Gastroesophageal sphincter (tissue), 4 donors: ENCODE measurements at regions not wholly inside any gene's neighbourhood (a gene's known extent, or its start where the extent isn't known, plus 50 kb on each side); places are given as distances from the start of the nearest gene placed in this dataset.

Source experiments
- ATAC-seq: fragments of 150-250 bp; one replicate; pipeline ENCODE4 v1.9.1; 2016; ENCODE audit warnings: mild to moderate bottlenecking, moderate library complexity
- H3K27ac ChIP-seq, 4 donors: fragments of 200-600 bp; sonication (generic) in 3 of 4; 1 replicate in 3 of 4; 2 replicates in 1 of 4; pipeline ENCODE4 v1.5.1; 2016 to 2019
- H3K27me3 ChIP-seq: fragments of 200-600 bp; sonication (generic); one replicate; pipeline ENCODE4 v1.5.1; 2019
- H3K36me3 ChIP-seq, 2 donors: fragments of 200-600 bp; sonication (generic); one replicate each; pipeline ENCODE4 v1.5.1; 2019; ENCODE audit warnings: control low read depth in 1 of 2
- H3K4me1 ChIP-seq, 3 donors: fragments of 200-600 bp; sonication (generic); 1 replicate in 2 of 3; 2 replicates in 1 of 3; pipeline ENCODE4 v1.5.1; 2016 to 2019; ENCODE audit warnings: control low read depth in 2 of 3
- H3K4me3 ChIP-seq, 2 donors: fragments of 200-600 bp; sonication (generic); one replicate each; pipeline ENCODE4 v1.5.1; 2019; ENCODE audit warnings: mild to moderate bottlenecking in 1 of 2, moderate library complexity in 1 of 2
- H3K9me3 ChIP-seq, 3 donors: fragments of 200-600 bp; sonication (generic); one replicate each; pipeline ENCODE4 v1.5.1; 2017 to 2019; ENCODE audit warnings: control low read depth in 2 of 3
- EP300 ChIP-seq: sonication (generic); formaldehyde crosslinking; IDR thresholded peaks from one replicate; pipeline ENCODE4 v1.6.1; 2017; ENCODE audit warnings: antibody characterized with exemption, mild to moderate bottlenecking
- POLR2A ChIP-seq, 2 donors: fragments of 450-650 bp; IDR thresholded peaks; one replicate each; pipeline ENCODE4 v1.6.1; 2017; ENCODE audit warnings: antibody characterized with exemption in 2 of 2, mild to moderate bottlenecking in 2 of 2, moderate library complexity in 1 of 2
- POLR2AphosphoS5 ChIP-seq: sonication (generic); formaldehyde crosslinking; IDR thresholded peaks from one replicate; pipeline ENCODE4 v1.6.1; 2017; ENCODE audit warnings: antibody characterized with exemption
- WGBS, 2 donors: methylation state at CpG; one replicate each; pipeline ENCODE4 v1.1.5; 2018; ENCODE audit warnings: low coverage in 1 of 2; 5-methylcytosine and 5-hydroxymethylcytosine counted together
- TF ChIP-seq, protein P1 (sequence below), 4 experiments: fragments of 200-600 bp in 2 of 4; fragments of 450-650 bp in 2 of 4; sonication (generic) in 1 of 4; IDR thresholded peaks; one replicate each; pipeline ENCODE4 v1.5.1; 2017 to 2019; ENCODE audit warnings: antibody characterized with exemption in 4 of 4, mild to moderate bottlenecking in 2 of 4, moderate library complexity in 2 of 4

DNA sequence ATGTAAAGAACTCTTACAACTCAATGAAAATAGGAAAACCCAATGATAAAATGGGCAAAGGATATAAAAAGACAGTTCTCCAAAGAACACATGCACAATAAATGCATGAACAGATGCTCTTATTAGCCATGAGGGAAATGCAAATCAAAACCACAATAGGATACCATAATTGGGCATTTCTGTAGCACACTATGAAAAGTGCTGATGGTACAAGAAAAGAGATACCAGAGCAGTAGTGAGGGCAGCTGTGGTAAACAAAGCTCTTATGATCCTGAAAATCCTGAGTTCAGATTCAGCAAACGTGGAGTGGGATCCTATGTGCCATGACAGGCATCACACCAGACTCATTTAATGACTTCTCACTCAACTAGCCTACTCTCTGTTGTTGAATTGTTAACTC is 96.7 kb upstream of the SLC25A13 start:
- ATAC-seq: no peak
- no peak for TF ChIP-seq POLR2AphosphoS5
- TF ChIP-seq POLR2A (IDR thresholded peaks at IDR 0.05): no peak
- TF ChIP-seq, protein P1, sequence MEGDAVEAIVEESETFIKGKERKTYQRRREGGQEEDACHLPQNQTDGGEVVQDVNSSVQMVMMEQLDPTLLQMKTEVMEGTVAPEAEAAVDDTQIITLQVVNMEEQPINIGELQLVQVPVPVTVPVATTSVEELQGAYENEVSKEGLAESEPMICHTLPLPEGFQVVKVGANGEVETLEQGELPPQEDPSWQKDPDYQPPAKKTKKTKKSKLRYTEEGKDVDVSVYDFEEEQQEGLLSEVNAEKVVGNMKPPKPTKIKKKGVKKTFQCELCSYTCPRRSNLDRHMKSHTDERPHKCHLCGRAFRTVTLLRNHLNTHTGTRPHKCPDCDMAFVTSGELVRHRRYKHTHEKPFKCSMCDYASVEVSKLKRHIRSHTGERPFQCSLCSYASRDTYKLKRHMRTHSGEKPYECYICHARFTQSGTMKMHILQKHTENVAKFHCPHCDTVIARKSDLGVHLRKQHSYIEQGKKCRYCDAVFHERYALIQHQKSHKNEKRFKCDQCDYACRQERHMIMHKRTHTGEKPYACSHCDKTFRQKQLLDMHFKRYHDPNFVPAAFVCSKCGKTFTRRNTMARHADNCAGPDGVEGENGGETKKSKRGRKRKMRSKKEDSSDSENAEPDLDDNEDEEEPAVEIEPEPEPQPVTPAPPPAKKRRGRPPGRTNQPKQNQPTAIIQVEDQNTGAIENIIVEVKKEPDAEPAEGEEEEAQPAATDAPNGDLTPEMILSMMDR (IDR thresholded peaks at IDR 0.05): no peak
- TF ChIP-seq EP300: no peak

DNA sequence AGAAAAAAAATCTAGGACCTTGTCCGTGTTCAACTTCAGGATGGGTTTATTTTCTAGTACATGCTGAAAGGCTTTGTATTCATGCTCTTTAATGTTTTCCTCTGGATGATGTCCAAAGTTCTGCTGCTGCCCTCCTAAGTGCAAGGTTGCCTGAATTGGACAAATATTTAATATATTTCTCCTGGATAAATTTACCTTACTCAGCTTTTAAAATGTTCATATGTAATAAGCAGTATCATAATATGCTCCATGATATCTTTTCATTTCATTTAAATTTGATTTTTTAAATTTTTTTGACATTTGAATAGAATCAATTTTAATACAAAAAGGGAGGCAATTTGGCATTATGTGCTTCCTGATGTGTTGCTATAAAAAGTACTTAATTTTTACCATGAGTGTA is 95.9 kb upstream of the SLC25A13 start:
- Histone ChIP-seq H3K4me1 (no peaks in the 10 kb centered on the region), H3K9me3 (no peaks in the 10 kb centered on the region), H3K4me3 (no peak overlapping the region), H3K27ac (no peak overlapping the region), H3K27me3 (no peaks in the 10 kb centered on the region), H3K36me3 (no peaks in the 10 kb centered on the region)
- no peak for ATAC-seq
- 41 to 71% methylated on average over 1 of the region's 1 CpG for WGBS, 2 donors
- TF ChIP-seq POLR2AphosphoS5 (no peak), POLR2A (IDR thresholded peaks at IDR 0.05) (no peak), EP300 (no peak)
- TF ChIP-seq, protein P1 (IDR thresholded peaks at IDR 0.05): no peak

More for the DNA sequence above, 96.7 kb upstream of the SLC25A13 start:
- no peaks in the 10 kb centered on the region for H3K27me3 ChIP-seq
- 75% methylated on average over 1 of the region's 1 CpG; no CpG with 5 or more reads in 1 of the 2 donors for WGBS, 2 donors
- no peaks in the 10 kb centered on the region for H3K4me1 ChIP-seq
- H3K4me3 ChIP-seq: no peak overlapping the region
- H3K27ac ChIP-seq: no peak overlapping the region
- no peaks in the 10 kb centered on the region for H3K36me3 ChIP-seq
- H3K9me3 ChIP-seq: no peaks in the 10 kb centered on the region

DNA sequence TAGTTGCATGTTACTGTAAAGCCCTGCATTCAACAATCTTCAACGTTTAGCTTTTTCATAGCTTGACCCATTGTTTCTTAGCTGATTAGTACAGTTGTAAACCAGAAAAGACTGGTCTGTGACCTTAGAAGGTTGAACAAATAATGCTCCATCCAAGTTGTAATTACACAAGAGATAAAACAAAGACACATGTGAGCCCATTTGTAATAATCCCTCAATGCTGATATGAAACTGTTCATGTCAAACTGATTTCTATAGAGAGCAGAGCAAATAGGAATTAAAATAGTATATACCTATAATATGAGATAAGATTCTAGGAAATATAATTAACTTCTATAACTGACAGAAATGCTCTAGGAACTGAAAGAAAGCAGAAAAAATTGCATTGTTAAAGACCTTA is 94.7 kb upstream of the SLC25A13 start:
- Histone ChIP-seq H3K36me3 (no peaks in the 10 kb centered on the region), H3K4me1 (no peaks in the 10 kb centered on the region), H3K27ac (no peak overlapping the region), H3K4me3 (no peak overlapping the region), H3K9me3 (no peaks in the 10 kb centered on the region), H3K27me3 (no peaks in the 10 kb centered on the region)
- TF ChIP-seq EP300 (no peak), POLR2AphosphoS5 (no peak), POLR2A (IDR thresholded peaks at IDR 0.05) (no peak)
- TF ChIP-seq, protein P1 (IDR thresholded peaks at IDR 0.05): no peak
- ATAC-seq: no peak
- WGBS, 2 donors: 25 to 67% methylated on average over 1 of the region's 1 CpG

DNA sequence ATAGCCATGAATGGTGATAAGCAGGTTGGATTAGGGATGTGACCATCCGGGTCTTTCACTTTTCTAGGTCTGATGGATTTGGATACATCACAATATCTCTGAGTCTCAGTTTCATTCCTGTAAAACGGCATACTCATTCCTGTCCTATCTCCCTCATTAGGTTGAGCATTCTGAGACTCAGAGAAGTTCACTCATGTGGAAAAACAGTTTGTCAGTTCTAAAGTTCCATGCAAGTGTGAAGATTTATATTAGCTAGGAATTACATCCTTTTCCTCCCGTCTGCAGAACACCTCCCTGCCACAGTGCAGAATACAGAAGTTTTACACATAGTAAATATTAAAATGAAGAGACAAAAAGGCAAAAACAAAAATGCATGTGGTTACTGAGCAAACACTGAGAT is 94.2 kb upstream of the SLC25A13 start:
- ATAC-seq: no peak
- 18 to 52% methylated on average over 3 of the region's 3 CpGs for WGBS, 2 donors
- no peaks in the 10 kb centered on the region for H3K9me3 ChIP-seq
- no peak for TF ChIP-seq EP300
- no peak for TF ChIP-seq POLR2AphosphoS5
- no peak for TF ChIP-seq POLR2A (IDR thresholded peaks at IDR 0.05)
- TF ChIP-seq, protein P1 (IDR thresholded peaks at IDR 0.05): no peak
- no peak overlapping the region for H3K4me3 ChIP-seq
- H3K4me1 ChIP-seq: no peaks in the 10 kb centered on the region
- no peak overlapping the region for H3K27ac ChIP-seq
- no peaks in the 10 kb centered on the region for H3K36me3 ChIP-seq
- no peaks in the 10 kb centered on the region for H3K27me3 ChIP-seq

DNA sequence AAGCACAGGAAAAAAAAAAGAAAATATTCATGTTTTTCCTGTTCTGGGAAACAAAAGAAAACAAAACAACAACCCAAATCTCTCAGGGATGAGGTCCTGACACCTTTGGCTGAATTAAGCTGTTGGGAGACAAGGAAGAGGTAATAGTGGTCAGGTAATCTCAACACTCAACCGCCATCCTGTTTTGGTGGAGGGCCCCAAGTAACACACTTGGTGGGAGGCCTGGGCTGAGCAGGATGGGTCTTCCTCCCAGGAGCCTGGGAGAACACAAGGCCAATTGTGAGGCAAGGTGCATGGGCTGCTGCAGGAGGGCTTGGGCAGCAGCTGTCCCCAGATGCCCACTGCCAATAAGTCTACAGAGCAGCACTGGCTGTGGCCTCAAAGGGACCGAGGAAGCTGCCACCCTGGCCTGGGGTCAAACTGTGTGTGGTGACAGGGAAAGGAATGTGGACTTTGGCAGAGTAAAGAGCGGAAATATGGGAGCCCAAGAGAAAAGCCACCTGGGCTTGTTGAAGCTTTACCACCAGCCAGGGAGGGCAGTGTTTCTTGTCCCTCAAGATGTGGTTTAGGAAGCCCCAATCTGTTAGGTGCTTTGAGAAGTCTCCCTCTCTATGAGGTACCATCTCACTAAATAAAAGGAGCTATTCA is 93.5 kb upstream of the SLC25A13 start:
- no peak for ATAC-seq
- Histone ChIP-seq H3K36me3 (no peaks in the 10 kb centered on the region), H3K27ac (no peak overlapping the region), H3K4me3 (no peak overlapping the region), H3K9me3 (no peaks in the 10 kb centered on the region), H3K27me3 (no peaks in the 10 kb centered on the region), H3K4me1 (no peaks in the 10 kb centered on the region)
- TF ChIP-seq POLR2A (IDR thresholded peaks at IDR 0.05): no peak
- TF ChIP-seq POLR2AphosphoS5: no peak
- TF ChIP-seq, protein P1 (IDR thresholded peaks at IDR 0.05): no peak
- no peak for TF ChIP-seq EP300
- WGBS, 2 donors: 67 to 76% methylated on average over 2 of the region's 3 CpGs
